ENCODE measurements at regions not wholly inside any gene's neighbourhood (a gene's known extent, or its start where the extent isn't known, plus 50 kb on each side); places are given as distances from the start of the nearest gene placed in this dataset.

GRCh38 chr15:37731146-37731746 is 203.2 kb upstream of the TMCO5A start:
- no peak for TF ChIP-seq POLR2A (IDR thresholded peaks at IDR 0.05; ENCODE audit: extremely low read depth, insufficient read length)
- TF ChIP-seq, protein P1, sequence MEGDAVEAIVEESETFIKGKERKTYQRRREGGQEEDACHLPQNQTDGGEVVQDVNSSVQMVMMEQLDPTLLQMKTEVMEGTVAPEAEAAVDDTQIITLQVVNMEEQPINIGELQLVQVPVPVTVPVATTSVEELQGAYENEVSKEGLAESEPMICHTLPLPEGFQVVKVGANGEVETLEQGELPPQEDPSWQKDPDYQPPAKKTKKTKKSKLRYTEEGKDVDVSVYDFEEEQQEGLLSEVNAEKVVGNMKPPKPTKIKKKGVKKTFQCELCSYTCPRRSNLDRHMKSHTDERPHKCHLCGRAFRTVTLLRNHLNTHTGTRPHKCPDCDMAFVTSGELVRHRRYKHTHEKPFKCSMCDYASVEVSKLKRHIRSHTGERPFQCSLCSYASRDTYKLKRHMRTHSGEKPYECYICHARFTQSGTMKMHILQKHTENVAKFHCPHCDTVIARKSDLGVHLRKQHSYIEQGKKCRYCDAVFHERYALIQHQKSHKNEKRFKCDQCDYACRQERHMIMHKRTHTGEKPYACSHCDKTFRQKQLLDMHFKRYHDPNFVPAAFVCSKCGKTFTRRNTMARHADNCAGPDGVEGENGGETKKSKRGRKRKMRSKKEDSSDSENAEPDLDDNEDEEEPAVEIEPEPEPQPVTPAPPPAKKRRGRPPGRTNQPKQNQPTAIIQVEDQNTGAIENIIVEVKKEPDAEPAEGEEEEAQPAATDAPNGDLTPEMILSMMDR (IDR thresholded peaks at IDR 0.05; ENCODE audit: low read depth, low read length), result no peak
- TF ChIP-seq MAX (IDR thresholded peaks at IDR 0.05; ENCODE audit: low read depth, low read length), result no peak
- no peak for TF ChIP-seq MYC (IDR thresholded peaks at IDR 0.05; ENCODE audit: low read depth, low read length)
- no peak overlapping the region for H3K4me3 ChIP-seq (ENCODE audit: low read depth, low read length)
- DNase-seq (ENCODE audit: low read depth), result no peak

- TF ChIP-seq POLR2A (IDR thresholded peaks at IDR 0.05; ENCODE audit: extremely low read depth, insufficient read length), result no peak
- TF ChIP-seq, protein P1 (IDR thresholded peaks at IDR 0.05; ENCODE audit: low read depth, low read length), result no peak
- TF ChIP-seq MYC (IDR thresholded peaks at IDR 0.05; ENCODE audit: low read depth, low read length), result no peak
- TF ChIP-seq MAX (IDR thresholded peaks at IDR 0.05; ENCODE audit: low read depth, low read length), result no peak
- H3K4me3 ChIP-seq (ENCODE audit: low read depth, low read length), result no peak overlapping the region
- DNase-seq (ENCODE audit: low read depth), result no peak
Measured at GRCh38 chr15:37733628-37734027, 200.8 kb upstream of the TMCO5A start.

DNA sequence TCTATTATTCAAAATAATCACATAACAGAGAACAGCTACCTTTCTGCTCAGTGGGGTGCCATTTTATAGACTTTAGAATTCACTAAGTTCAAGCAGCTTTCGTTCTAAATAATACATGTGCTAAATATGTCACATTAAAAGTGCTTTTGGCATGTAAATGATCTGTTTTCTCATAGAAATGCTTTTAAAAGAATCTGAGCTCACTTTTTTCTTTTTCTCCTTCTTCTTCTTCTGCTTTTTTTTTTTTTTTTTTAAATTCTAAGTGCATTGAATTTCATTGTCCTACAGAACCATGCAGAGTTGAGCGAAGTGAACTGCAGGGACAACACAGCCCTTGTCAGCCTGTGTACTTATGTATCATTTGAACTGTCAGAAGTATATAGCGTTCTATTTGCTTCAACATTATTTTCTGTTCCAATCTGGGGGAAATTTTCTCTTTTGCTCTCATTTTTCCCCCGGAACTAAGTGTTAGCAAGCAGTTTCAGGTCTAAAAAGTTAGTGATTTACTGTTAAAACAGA is 193.8 kb upstream of the TMCO5A start:
- H3K4me3 ChIP-seq (ENCODE audit: low read depth, low read length), result no peak overlapping the region
- TF ChIP-seq MAX (IDR thresholded peaks at IDR 0.05; ENCODE audit: low read depth, low read length) (no peak), POLR2A (IDR thresholded peaks at IDR 0.05; ENCODE audit: extremely low read depth, insufficient read length) (no peak), MYC (IDR thresholded peaks at IDR 0.05; ENCODE audit: low read depth, low read length) (no peak)
- TF ChIP-seq, protein P1 (IDR thresholded peaks at IDR 0.05; ENCODE audit: low read depth, low read length), result no peak

DNA sequence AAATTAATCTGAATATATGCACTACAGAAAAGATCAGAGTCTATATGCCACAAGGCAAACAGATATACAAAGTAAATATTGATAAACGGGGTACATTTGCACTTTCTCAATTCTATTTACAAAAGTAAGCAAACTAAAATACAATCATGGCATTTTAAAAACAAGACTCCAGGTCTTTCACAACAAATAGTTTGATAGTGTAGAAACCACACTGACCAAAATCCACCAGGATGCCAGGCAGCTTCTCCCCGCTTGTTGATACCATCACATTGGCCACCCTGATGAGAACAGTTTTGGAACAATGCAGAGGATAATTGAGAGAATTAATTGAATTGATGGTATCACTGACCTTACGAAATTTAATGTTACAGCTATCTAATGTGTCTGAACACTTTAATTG is 190.6 kb upstream of the TMCO5A start:
- H3K4me3 ChIP-seq (ENCODE audit: low read depth, low read length), result no peak overlapping the region
- TF ChIP-seq POLR2A (IDR thresholded peaks at IDR 0.05; ENCODE audit: extremely low read depth, insufficient read length), result no peak
- TF ChIP-seq MAX (IDR thresholded peaks at IDR 0.05; ENCODE audit: low read depth, low read length), result no peak
- TF ChIP-seq, protein P1 (IDR thresholded peaks at IDR 0.05; ENCODE audit: low read depth, low read length), result no peak
- TF ChIP-seq MYC (IDR thresholded peaks at IDR 0.05; ENCODE audit: low read depth, low read length), result no peak
- DNase-seq (ENCODE audit: low read depth), result no peak

More for the DNA sequence above, 193.8 kb upstream of the TMCO5A start:
- DNase-seq (ENCODE audit: low read depth), result no peak

GRCh38 chr15:37744521-37744920 is 189.9 kb upstream of the TMCO5A start:
- no peak overlapping the region for H3K4me3 ChIP-seq (ENCODE audit: low read depth, low read length)
- no peak for DNase-seq (ENCODE audit: low read depth)
- TF ChIP-seq MAX (IDR thresholded peaks at IDR 0.05; ENCODE audit: low read depth, low read length), result no peak
- no peak for TF ChIP-seq MYC (IDR thresholded peaks at IDR 0.05; ENCODE audit: low read depth, low read length)
- TF ChIP-seq, protein P1 (IDR thresholded peaks at IDR 0.05; ENCODE audit: low read depth, low read length), result no peak

Data from NB4 (cell line).